ENCODE measurements at regions not wholly inside any gene's neighbourhood (a gene's known extent, or its start where the extent isn't known, plus 50 kb on each side); places are given as distances from the start of the nearest gene placed in this dataset.
"Not testable (repeated sequence)": the region's sequence is repeated elsewhere in the genome, so short reads cannot be mapped to it uniquely, and the experiment has no call there.

GRCh38 chr1:199580300-199580699 is 447.2 kb upstream of the NR5A2 start:
- ChIA-PET CTCF (no interaction called here), POLR2A (no interaction called here)
- DNase-seq (ENCODE audit: low read depth, low spot score) = no peak
- TF ChIP-seq CTCF (IDR thresholded peaks at IDR 0.05; ENCODE audit: insufficient read depth, low read length, missing control alignments) = no peak
- H3K4me3 ChIP-seq (ENCODE audit: low read depth, low read length) = no peak overlapping the region

- H3K4me3 ChIP-seq (ENCODE audit: low read depth, low read length) = no peak overlapping the region
- no peak for TF ChIP-seq CTCF (IDR thresholded peaks at IDR 0.05; ENCODE audit: insufficient read depth, low read length, missing control alignments)
- POLR2A ChIA-PET = no interaction called here
- CTCF ChIA-PET = no interaction called here
- no peak for DNase-seq (ENCODE audit: low read depth, low spot score)
Observed at GRCh38 chr1:199585392-199585791, 442.1 kb upstream of the NR5A2 start.

GRCh38 chr1:199590708-199591107 is 436.8 kb upstream of the NR5A2 start:
- no peak for DNase-seq (ENCODE audit: low read depth, low spot score)
- TF ChIP-seq CTCF (IDR thresholded peaks at IDR 0.05; ENCODE audit: insufficient read depth, low read length, missing control alignments) = no peak
- POLR2A ChIA-PET = no interaction called here
- no peak overlapping the region for H3K4me3 ChIP-seq (ENCODE audit: low read depth, low read length)
- CTCF ChIA-PET = no interaction called here

GRCh38 chr1:199591468-199591867 is 436.0 kb upstream of the NR5A2 start:
- H3K4me3 ChIP-seq (ENCODE audit: low read depth, low read length) = no peak overlapping the region
- no peak for DNase-seq (ENCODE audit: low read depth, low spot score)
- ChIA-PET POLR2A (no interaction called here), CTCF (no interaction called here)
- no peak for TF ChIP-seq CTCF (IDR thresholded peaks at IDR 0.05; ENCODE audit: insufficient read depth, low read length, missing control alignments)

- H3K4me3 ChIP-seq (ENCODE audit: low read depth, low read length) = no peak overlapping the region
- ChIA-PET POLR2A (no interaction called here), CTCF (no interaction called here)
- no peak for TF ChIP-seq CTCF (IDR thresholded peaks at IDR 0.05; ENCODE audit: insufficient read depth, low read length, missing control alignments)
- DNase-seq (ENCODE audit: low read depth, low spot score) = no peak
Observed at GRCh38 chr1:199593475-199593874, 434.0 kb upstream of the NR5A2 start.

- H3K4me3 ChIP-seq (ENCODE audit: low read depth, low read length); DNase-seq (ENCODE audit: low read depth, low spot score); POLR2A ChIA-PET; CTCF ChIA-PET: not testable (repeated sequence)
Observed at GRCh38 chr1:199596448-199596847, 431.1 kb upstream of the NR5A2 start.

- H3K4me3 ChIP-seq (ENCODE audit: low read depth, low read length) = no peak overlapping the region
- no peak for TF ChIP-seq CTCF (IDR thresholded peaks at IDR 0.05; ENCODE audit: insufficient read depth, low read length, missing control alignments)
- POLR2A ChIA-PET = no interaction called here
- no peak for DNase-seq (ENCODE audit: low read depth, low spot score)
- CTCF ChIA-PET = no interaction called here
Observed at GRCh38 chr1:199597152-199597551, 430.4 kb upstream of the NR5A2 start.

Measured in AG04449 (cell line).